Activated T-cell treated with anti-CD3 and anti-CD28 coated beads for 24 hours (primary cell): ENCODE measurements at regions not wholly inside any gene's neighbourhood (a gene's known extent, or its start where the extent isn't known, plus 50 kb on each side); places are given as distances from the start of the nearest gene placed in this dataset.

Experiments used
- DNase-seq: peaks from one replicate; pipeline ENCODE4 v3.0.0-alpha.2; 2020; ENCODE audit warnings: low read depth

- peak; percentile 2 for DNase-seq
These were observed 129.8 kb downstream of the DLEU7 start for GRCh38 chr13:50713523-50714248.

GRCh38 chr13:50714891-50715290, 128.6 kb downstream of the DLEU7 start:
- DNase-seq: no peak

DNA sequence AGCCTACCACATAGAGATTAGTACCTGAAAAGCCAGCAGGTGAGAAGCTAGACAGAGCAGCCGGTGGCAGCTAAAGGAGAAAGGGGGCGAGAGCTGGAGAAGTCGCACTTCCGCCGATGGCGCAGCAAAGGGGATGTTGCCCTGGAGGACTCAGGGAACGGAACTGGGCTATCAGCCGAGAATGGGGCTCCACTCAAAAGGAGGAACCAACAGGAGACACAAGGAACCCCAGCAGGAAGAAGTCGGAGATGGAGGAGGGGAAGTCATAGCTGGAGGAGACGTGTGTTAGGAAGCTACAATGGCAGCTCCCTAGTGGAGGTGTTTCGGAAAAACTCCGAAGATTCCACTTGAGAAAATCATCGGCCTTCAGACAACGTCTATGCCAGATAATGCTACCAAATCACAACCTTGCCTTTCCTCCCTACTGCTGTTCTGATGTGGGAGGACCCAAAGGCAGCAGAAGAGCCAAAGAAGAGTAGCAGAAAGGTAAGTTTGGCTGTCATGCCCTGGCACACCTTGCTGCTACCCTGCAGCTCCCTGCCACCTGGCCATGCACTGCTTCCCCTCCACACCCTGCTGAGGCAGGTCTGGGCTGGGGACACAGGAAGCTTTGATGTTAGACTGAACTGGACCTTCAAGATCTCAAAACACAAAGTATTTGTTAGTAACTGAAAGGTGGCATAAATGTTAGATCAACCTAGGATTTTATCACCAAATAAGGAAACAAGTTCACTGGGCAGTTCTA, 127.9 kb downstream of the DLEU7 start:
- no peak for DNase-seq

DNA sequence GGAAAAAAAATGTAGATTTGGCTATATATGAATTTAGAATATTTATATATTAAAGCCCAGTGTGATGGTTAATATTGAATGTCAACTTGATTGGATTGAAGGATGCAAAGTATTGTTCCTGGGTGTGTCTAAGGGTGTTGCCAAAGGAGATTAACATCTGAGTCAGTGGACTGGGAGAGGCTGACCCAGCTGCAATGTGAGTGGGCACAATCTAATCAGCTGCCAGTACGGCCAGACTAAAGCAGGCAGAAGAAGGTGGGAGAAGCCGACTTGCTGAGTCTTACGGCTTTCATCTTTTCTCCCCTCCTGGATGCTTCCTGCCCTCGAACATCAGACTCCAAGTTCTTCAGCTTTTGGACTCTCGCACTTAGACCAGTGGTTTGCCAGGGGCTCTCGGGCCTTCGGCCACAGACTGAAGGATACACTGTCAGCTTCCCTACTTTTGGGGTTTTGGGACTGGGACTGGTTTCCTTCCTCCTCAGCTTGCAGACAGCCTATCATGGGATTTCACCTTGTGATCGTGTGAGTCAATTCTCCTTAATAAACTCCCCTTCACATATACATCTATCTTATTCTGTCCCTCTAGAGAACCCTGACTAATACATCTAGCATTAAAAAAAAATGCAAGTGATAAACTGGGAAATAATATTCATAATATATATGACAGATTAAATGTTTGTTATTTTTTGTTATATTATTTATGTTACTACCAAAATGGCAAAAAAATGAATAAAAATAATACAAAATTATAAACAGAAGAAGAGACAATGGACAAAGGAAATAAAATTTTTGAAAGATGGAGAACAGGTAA, 122.4 kb downstream of the DLEU7 start:
- no peak for DNase-seq

DNA sequence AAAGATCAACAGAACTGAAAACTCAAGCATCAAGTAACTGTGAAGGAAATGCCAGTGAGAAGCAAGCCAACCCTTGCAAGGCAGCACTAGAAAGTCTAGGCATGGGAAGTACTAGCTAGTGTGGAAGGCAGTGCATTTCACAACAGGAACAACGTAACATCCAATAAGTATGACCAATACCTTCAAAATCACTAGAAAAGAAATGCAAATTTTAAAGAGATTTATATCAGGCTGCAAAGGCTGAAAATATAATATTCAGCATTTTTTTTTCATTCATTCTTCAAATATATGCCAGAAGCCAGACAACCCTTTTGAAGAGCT, 121.9 kb downstream of the DLEU7 start:
- no peak for DNase-seq

DNA sequence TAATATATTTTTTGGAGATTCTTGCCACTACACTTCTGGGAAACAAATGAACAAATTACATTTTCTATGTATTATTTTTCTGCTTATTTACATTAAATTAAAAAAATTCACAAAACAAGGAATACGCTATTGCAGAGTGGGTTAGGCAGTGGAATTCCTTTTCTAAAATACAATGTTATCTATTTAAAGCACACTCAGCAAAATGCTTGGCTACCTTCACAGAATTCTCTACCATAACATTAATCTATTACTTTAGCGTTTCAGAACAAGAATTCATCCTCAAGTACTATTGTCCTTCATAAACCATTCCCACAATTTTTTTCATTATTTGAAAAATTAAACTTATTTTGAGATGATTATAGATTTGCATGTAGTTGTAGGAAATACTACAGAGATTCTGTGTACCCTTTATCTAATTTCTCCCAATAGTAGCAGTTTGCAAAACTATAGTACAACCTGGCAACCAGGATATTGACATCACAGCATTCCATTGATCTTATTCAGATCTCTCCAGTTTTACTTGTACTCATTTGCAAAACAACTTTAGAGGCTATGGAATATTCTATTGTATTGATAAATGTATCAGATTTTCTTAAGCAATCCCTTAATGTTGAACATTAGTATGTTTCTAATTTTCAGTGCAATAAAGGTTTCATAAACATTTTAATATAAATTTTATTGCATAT, 120.9 kb downstream of the DLEU7 start:
- DNase-seq: no peak

DNA sequence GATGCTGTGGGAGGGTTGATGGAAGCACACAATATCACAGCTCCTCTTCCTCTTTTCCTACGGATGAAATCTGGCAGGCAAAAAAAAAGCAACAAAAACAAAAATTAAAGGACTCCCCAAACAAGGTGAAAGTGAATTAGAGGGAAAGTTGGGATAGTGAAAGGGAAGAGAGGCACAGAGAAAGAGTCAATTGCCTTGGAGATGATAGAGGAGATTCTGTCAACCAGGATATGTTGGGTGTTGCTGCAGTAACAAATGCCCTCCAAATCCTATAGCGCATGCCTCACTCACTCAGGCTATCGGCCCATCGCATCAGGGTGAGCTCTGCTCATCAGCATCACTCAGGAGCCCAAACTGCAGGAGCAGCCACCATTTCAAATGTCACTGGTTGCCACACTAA, 119.1 kb downstream of the DLEU7 start:
- DNase-seq: no peak

GRCh38 chr13:50724913-50725312, 118.6 kb downstream of the DLEU7 start:
- no peak for DNase-seq

DNA sequence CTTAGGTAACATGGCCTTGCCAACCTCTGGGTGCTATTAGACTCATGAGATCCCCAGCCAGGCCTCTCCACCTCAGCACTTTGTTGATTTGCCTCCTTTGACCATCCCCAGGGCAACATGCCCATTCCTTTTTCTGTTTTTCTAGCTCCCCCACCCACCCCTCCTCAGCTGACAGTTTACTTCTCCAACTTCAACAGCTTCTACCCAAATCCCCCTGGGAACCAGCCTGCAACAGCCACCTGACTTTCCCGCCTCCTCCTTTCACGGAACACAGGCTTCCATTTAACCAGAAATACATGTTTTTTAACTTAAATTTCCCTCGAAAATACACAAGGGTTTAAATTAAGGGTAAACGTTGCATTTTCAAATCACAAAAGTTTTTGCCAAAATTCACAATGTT, 117.3 kb downstream of the DLEU7 start:
- no peak for DNase-seq

GRCh38 chr13:50729177-50729576, 114.3 kb downstream of the DLEU7 start:
- DNase-seq: no peak

GRCh38 chr13:50730496-50731351, 112.8 kb downstream of the DLEU7 start:
- no peak for DNase-seq

DNA sequence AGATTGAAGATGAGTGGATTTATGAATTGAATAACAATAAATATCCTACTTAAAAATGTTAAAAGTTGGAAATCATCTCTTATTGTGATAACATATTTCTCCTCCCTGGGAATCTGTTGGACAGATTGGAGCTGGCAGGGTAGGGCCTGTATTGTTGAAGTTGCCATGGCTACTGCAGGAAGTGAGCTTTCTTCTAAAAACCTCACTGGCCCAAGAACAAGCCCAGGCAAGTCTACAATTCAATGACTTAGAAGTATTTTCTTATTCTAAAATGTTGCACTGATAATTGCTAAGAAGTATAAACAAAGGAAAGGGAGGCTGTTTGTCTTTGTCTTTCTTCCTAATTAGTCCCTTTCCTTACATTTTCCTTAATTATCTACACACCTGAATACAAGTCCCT, 112.1 kb downstream of the DLEU7 start:
- no peak for DNase-seq

- no peak for DNase-seq
These were observed 110.8 kb downstream of the DLEU7 start for GRCh38 chr13:50732712-50733111.

- DNase-seq: no peak
These were observed 110.1 kb downstream of the DLEU7 start for GRCh38 chr13:50733392-50733791.

GRCh38 chr13:50735071-50735470, 108.4 kb downstream of the DLEU7 start:
- DNase-seq: no peak

- DNase-seq: no peak
These were observed 103.3 kb downstream of the DLEU7 start for GRCh38 chr13:50740052-50740741.

DNA sequence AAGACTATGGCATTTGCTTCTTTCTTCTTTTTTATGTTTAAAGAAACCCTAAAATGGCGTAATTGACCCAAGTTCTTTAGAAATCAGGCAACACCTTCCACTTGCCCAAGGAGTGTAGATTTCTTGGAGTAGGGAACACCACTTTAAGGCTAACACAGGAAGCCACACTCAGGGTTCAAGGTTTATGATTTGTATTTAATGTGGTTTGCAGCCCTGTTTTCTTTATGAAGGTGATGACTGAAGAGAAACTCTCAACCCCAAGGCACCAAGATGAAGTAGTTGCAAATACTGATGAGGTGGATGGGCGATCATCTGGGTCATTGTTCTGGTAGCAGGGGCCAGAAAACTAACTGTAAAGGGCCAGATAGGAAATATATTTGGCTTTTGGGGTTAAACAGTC, 101.1 kb downstream of the DLEU7 start:
- DNase-seq: no peak

- DNase-seq: no peak
These were observed 100.5 kb downstream of the DLEU7 start for GRCh38 chr13:50742968-50743367.

DNA sequence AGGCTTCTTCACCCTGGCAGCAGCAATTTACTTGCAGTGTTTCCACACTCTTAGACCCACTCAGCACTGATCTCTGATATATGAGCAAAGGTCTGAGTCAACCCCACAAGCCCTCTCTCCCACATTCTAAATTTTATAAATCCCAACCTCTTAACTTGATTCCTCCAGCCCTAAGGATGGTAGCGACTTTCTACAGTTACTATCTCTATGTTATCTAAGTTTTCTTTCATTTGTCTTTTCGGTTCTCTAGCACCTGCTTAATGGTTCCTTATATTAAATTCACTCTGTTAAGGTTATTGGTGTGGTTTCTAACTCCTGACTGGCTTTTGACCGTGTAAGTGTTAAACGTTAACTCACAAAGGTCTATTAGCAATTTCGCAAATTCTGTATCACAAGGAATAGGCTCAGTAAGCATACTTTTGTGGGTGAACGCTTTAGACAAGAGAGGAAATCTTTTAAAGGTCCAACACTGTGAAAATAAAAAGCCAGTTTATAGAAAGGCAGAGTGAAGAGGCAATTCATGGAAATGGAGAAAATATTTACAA, 99.3 kb downstream of the DLEU7 start:
- DNase-seq: no peak

GRCh38 chr13:50745542-50746115, 97.9 kb downstream of the DLEU7 start:
- DNase-seq: no peak
